PC-9 (cell line): ENCODE measurements at regions not wholly inside any gene's neighbourhood (a gene's known extent, or its start where the extent isn't known, plus 50 kb on each side); places are given as distances from the start of the nearest gene placed in this dataset.
"Not testable (repeated sequence)": the region's sequence is repeated elsewhere in the genome, so short reads cannot be mapped to it uniquely, and the experiment has no call there.

Experiments
- BruUV-seq: library from RNA; stranded (reverse); fragments of 400-500 nt; replicated peaks from 2 replicates; lab custom pipeline; 2021; lab: Mats Ljungman, UMichigan
- CTCF ChIA-PET: fragments of 300-600 bp; sonication (Branson Sonifier 250); formaldehyde crosslinking; loops from one replicate; lab custom pipeline; 2022; ENCODE audit warnings: antibody characterized with exemption; lab: Charles Lee
- POLR2A ChIA-PET: fragments of 300-600 bp; sonication (Branson Sonifier 250); formaldehyde crosslinking; loops from one replicate; lab custom pipeline; 2022; ENCODE audit warnings: antibody characterized with exemption; ENCODE audit not compliant: unreplicated experiment; lab: Charles Lee
- DNase-seq, 2 experiments: peaks; one replicate each; pipeline versions ENCODE4 v3.0.0 to v3.0.0-alpha.2; 2015 to 2022; ENCODE audit warnings: mixed read lengths in 1 of 2
- H2AFZ ChIP-seq: fragments of 200-600 bp; sonication (generic); 2 replicates; pipeline ENCODE4 v1.8.1; 2017; ENCODE audit warnings: antibody characterized with exemption
- H3F3A ChIP-seq: fragments of 200-600 bp; sonication (generic); 2 replicates; pipeline ENCODE4 v1.8.1; 2017; ENCODE audit warnings: antibody characterized with exemption, mild to moderate bottlenecking, low read depth; ENCODE audit not compliant: insufficient read depth
- H3K27ac ChIP-seq: fragments of 200-600 bp; sonication (generic); 2 replicates; pipeline ENCODE4 v1.6.1; 2016; ENCODE audit warnings: mixed run types
- H3K27me3 ChIP-seq: fragments of 200-600 bp; sonication (generic); 2 replicates; pipeline ENCODE4 v1.6.1; 2016; ENCODE audit warnings: low read depth, mixed run types; ENCODE audit not compliant: insufficient read depth
- H3K36me3 ChIP-seq: fragments of 200-600 bp; sonication (generic); 2 replicates; pipeline ENCODE4 v1.6.1; 2016; ENCODE audit warnings: low read depth, mixed run types
- H3K4me1 ChIP-seq: fragments of 200-600 bp; sonication (generic); replicated peaks from 2 replicates; pipeline ENCODE4 v1.6.1; 2016; ENCODE audit warnings: mixed run types; ENCODE audit not compliant: insufficient read depth
- H3K4me2 ChIP-seq: fragments of 200-600 bp; sonication (generic); 2 replicates; pipeline ENCODE4 v1.6.1; 2017; ENCODE audit warnings: mixed run types
- H3K4me3 ChIP-seq: fragments of 200-600 bp; sonication (generic); 2 replicates; pipeline ENCODE4 v1.6.1; 2016; ENCODE audit warnings: mixed run types
- H3K79me2 ChIP-seq: fragments of 200-600 bp; sonication (generic); 2 replicates; pipeline ENCODE4 v1.6.1; 2017; ENCODE audit warnings: low read depth, mixed run types
- H3K9me2 ChIP-seq: fragments of 200-600 bp; sonication (generic); 2 replicates; pipeline ENCODE4 v1.8.1; 2017; ENCODE audit warnings: mild to moderate bottlenecking; ENCODE audit not compliant: insufficient read depth
- H3K9me3 ChIP-seq: fragments of 200-600 bp; sonication (generic); 2 replicates; pipeline ENCODE4 v1.8.1; 2016; ENCODE audit warnings: low read depth; ENCODE audit not compliant: insufficient read depth
- H4K20me1 ChIP-seq: fragments of 200-600 bp; sonication (generic); 2 replicates; pipeline ENCODE4 v1.8.1; 2017; ENCODE audit not compliant: insufficient read depth
- EZH2 ChIP-seq: fragments of 200-600 bp; sonication (generic); IDR thresholded peaks from 2 replicates; pipeline ENCODE4 v1.8.0; 2017; ENCODE audit warnings: antibody characterized with exemption, low read depth
- intact Hi-C: fragments of 100-400 bp; cut with micrococcal nuclease; formaldehyde crosslinking; loops from one replicate; pipeline ENCODE4 v1.10.0; 2022; ENCODE audit not compliant: unreplicated experiment
- TF ChIP-seq, protein P1 (sequence below): fragments of 200-600 bp; sonication (generic); conservative IDR thresholded peaks from 2 replicates; pipeline ENCODE4 v1.6.1; 2017; ENCODE audit warnings: mixed run types, antibody characterized with exemption, mild to moderate bottlenecking, moderate library complexity

DNA sequence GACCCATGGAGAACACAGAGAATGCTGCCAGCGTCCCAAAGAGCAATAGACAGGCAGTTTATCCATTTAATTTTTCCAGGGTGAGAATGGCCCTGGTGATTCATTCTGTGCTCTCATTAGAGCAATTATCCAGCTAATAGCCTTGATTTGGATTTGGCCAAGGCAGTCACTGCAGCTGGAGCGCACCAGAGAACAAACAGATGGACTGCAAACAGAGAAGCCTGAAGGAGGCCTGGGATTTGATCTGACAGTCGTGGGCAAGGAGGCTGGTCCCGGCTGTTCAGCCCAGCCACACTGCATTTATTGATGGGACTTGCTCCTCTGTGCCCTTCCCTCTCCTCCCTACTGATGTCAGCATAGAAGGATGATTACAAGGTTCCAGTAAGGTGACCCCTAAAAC lies 353.9 kb upstream of the C1orf174 start:
- H3K4me2 ChIP-seq = no peak overlapping the region
- no peak for DNase-seq
- ChIA-PET CTCF (no interaction called here), POLR2A (no interaction called here)
- no peaks in the 10 kb centered on the region for H4K20me1 ChIP-seq
- H3K27me3 ChIP-seq = no peaks in the 10 kb centered on the region
- TF ChIP-seq, protein P1, sequence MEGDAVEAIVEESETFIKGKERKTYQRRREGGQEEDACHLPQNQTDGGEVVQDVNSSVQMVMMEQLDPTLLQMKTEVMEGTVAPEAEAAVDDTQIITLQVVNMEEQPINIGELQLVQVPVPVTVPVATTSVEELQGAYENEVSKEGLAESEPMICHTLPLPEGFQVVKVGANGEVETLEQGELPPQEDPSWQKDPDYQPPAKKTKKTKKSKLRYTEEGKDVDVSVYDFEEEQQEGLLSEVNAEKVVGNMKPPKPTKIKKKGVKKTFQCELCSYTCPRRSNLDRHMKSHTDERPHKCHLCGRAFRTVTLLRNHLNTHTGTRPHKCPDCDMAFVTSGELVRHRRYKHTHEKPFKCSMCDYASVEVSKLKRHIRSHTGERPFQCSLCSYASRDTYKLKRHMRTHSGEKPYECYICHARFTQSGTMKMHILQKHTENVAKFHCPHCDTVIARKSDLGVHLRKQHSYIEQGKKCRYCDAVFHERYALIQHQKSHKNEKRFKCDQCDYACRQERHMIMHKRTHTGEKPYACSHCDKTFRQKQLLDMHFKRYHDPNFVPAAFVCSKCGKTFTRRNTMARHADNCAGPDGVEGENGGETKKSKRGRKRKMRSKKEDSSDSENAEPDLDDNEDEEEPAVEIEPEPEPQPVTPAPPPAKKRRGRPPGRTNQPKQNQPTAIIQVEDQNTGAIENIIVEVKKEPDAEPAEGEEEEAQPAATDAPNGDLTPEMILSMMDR = no peak
- no peak for TF ChIP-seq EZH2
- no peaks in the 10 kb centered on the region for H3K4me1 ChIP-seq
- no peaks in the 10 kb centered on the region for H3F3A ChIP-seq
- intact Hi-C loops = no loop called here
- H3K79me2 ChIP-seq = no peaks in the 10 kb centered on the region
- H3K9me3 ChIP-seq = no peaks in the 10 kb centered on the region
- H2AFZ ChIP-seq = no peak overlapping the region
- H3K36me3 ChIP-seq = no peaks in the 10 kb centered on the region
- H3K4me3 ChIP-seq = no peak overlapping the region
- no peaks in the 10 kb centered on the region for H3K9me2 ChIP-seq
- no TSS peak for BruUV-seq
- no peak overlapping the region for H3K27ac ChIP-seq

DNA sequence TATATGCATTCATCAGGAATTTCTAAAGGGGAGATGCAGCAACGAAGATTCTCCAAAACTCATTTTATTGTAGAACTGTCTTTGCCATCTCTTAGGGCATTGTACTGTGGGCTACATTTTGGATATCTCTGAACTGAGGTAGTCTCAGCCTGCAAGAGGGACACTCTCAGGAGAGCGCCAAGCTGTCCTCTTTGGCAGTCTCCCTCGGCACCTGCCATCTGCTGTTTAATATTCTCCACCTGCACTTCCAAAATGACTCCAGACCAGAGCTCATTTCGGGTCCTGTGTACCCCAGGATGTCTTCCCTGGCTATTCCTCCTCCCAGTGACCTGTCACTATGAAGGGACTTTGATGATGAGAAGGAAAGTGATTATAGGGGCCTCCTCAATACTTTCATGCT lies 356.3 kb upstream of the C1orf174 start:
- H3K79me2 ChIP-seq = no peaks in the 10 kb centered on the region
- no peaks in the 10 kb centered on the region for H3F3A ChIP-seq
- no peak overlapping the region for H3K4me2 ChIP-seq
- H3K27me3 ChIP-seq = no peaks in the 10 kb centered on the region
- H4K20me1 ChIP-seq = no peaks in the 10 kb centered on the region
- intact Hi-C loops = no loop called here
- H3K36me3 ChIP-seq = no peaks in the 10 kb centered on the region
- CTCF ChIA-PET = no interaction called here
- no peak for DNase-seq
- TF ChIP-seq EZH2 = no peak
- TF ChIP-seq, protein P1 = no peak
- H3K27ac ChIP-seq = no peak overlapping the region
- BruUV-seq = no TSS peak
- H3K4me1 ChIP-seq = no peaks in the 10 kb centered on the region
- H3K9me2 ChIP-seq = no peaks in the 10 kb centered on the region
- POLR2A ChIA-PET = no interaction called here
- no peak overlapping the region for H2AFZ ChIP-seq
- H3K9me3 ChIP-seq = no peaks in the 10 kb centered on the region
- no peak overlapping the region for H3K4me3 ChIP-seq

DNA sequence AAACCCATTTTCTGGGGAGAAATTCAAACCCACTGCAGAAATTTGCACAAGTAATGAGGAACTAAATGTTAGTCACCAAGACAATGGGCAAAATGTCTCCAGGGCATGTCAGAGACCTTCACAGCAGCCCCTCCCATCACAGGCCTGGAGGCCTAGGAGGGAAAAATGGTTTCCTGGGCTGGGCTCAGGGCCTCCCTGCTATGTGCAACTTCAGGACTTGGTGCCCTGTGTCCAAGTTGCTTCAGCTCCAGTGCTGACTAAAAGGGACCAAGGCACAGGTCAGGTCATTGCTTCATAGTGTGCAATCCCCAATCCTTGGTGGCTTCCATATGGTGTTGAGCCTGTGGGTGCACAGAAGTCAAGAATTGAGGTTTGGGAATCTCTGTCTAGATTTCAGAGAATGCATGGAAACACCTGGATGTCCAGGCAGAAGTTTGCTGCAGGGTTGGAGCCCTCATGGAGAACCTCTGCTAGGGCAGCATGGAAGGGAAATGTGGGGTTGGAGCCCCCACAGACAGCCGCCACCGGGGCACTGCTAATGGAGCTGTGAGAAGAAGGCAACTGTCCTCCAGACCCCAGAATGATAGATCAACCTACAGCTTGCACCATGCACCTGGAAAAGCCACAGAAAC lies 358.2 kb upstream of the C1orf174 start:
- H3K4me2 ChIP-seq, H3K9me3 ChIP-seq, BruUV-seq, H4K20me1 ChIP-seq, H3K27ac ChIP-seq, H2AFZ ChIP-seq, intact Hi-C loops, DNase-seq, H3K4me1 ChIP-seq, H3K4me3 ChIP-seq, H3K9me2 ChIP-seq, CTCF ChIA-PET, H3K27me3 ChIP-seq, H3K79me2 ChIP-seq, POLR2A ChIA-PET, H3K36me3 ChIP-seq, H3F3A ChIP-seq: not testable (repeated sequence)

DNA sequence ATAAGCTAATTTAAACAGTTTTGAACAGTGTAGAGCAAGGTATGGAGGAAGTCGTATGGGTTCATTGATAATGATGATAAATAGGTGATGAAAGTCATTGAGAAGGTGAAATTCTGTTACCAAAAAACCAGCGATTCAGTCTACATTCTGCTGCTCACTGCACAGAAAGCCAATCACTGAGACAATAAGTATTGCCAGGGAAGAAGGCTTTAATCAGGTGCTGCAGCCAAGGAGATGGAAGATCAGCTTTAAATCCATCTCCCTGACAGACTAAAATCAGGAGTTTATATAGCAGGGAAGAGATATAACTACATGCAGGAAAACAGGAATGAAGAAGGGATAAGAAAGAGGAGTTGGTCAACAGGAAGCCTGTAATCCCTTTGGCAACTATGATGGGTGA lies 361.3 kb upstream of the C1orf174 start:
- H3F3A ChIP-seq = no peaks in the 10 kb centered on the region
- ChIA-PET POLR2A (no interaction called here), CTCF (no interaction called here)
- no peak overlapping the region for H3K27ac ChIP-seq
- no peak overlapping the region for H3K4me3 ChIP-seq
- no peak for DNase-seq
- no peaks in the 10 kb centered on the region for H3K27me3 ChIP-seq
- no peaks in the 10 kb centered on the region for H3K9me3 ChIP-seq
- no peaks in the 10 kb centered on the region for H3K79me2 ChIP-seq
- no peak overlapping the region for H2AFZ ChIP-seq
- no peak overlapping the region for H3K4me2 ChIP-seq
- TF ChIP-seq EZH2 = no peak
- TF ChIP-seq, protein P1 = no peak
- H3K4me1 ChIP-seq = no peaks in the 10 kb centered on the region
- no peaks in the 10 kb centered on the region for H3K36me3 ChIP-seq
- intact Hi-C loops = no loop called here
- H4K20me1 ChIP-seq = no peaks in the 10 kb centered on the region
- BruUV-seq = no TSS peak
- no peaks in the 10 kb centered on the region for H3K9me2 ChIP-seq
